Testis (tissue), 2 donors: ENCODE measurements at regions not wholly inside any gene's neighbourhood (a gene's known extent, or its start where the extent isn't known, plus 50 kb on each side); places are given as distances from the start of the nearest gene placed in this dataset.

Source experiments
- DNase-seq: peaks from one replicate; pipeline ENCODE4 v3.0.0-alpha.2; 2019
- H3K27ac ChIP-seq, 2 donors: fragments of 200-600 bp; sonication (generic); one replicate each; pipeline ENCODE4 v1.5.1; 2019
- H3K27me3 ChIP-seq: fragments of 200-600 bp; sonication (generic); one replicate; pipeline ENCODE4 v1.5.1; 2019
- H3K36me3 ChIP-seq: fragments of 200-600 bp; sonication (generic); one replicate; pipeline ENCODE4 v1.5.1; 2017; ENCODE audit warnings: low read depth; ENCODE audit errors: missing control alignments
- H3K4me1 ChIP-seq: fragments of 200-600 bp; sonication (generic); one replicate; pipeline ENCODE4 v1.5.1; 2019
- H3K4me3 ChIP-seq, 2 donors: fragments of 200-600 bp; sonication (generic); one replicate each; pipeline ENCODE4 v1.5.1; 2017 to 2019
- H3K9me3 ChIP-seq: fragments of 200-600 bp; sonication (generic); one replicate; pipeline ENCODE4 v1.5.1; 2017
- CTCF ChIP-seq, 3 experiments: fragments of 450-650 bp in 2 of 3; fragments of 200-600 bp in 1 of 3; sonication (generic) in 1 of 3; IDR thresholded peaks; one replicate each; pipeline ENCODE4 v1.5.1; 2016 to 2019; ENCODE audit warnings: antibody characterized with exemption in 3 of 3, mild to moderate bottlenecking in 2 of 3, moderate library complexity in 1 of 3
- POLR2A ChIP-seq: fragments of 450-650 bp; IDR thresholded peaks from one replicate; pipeline ENCODE4 v1.6.1; 2017; ENCODE audit warnings: antibody characterized with exemption, mild to moderate bottlenecking, moderate library complexity
- WGBS, 2 donors: methylation state at CpG; one replicate each; pipeline ENCODE4 v1.1.5; 2018; 5-methylcytosine and 5-hydroxymethylcytosine counted together
- intact Hi-C: fragments of 100-400 bp; cut with DNase I; formaldehyde crosslinking; loops from one replicate; pipeline ENCODE4 v1.15.1; 2023; ENCODE audit warnings: low total_unique reads

DNA sequence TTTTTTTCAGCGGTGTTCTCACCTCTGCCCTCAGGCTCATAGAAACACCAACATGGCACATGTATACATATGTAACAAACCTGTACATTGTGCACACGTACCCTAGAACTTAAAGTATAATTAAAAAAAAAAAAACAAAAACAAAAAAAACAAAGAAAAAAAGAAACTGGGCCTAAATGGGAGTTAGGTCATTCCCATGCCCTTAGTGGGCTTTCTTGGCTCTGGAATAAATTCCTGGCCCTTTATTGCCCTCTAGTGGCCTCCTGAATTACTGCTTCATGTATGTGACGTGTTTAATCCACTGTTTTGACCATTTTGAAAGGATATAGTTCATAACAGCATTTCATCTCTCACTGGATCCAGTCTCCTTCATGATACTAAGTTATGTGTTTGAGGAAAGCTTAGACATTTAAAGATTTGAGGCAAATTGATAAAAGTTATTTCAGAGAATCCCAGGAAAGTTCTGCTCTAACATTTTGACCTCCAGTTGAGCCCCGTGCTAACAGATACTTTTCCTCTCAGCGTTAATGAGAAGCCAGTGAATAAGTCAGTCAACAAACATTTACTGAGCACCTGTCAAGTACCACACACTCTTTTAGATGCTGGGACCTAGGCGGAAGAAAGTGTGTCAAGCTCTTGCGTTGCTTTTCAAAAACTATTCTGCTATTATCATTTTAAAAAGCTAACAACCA, 54.7 kb upstream of the SYPL1 start:
- H3K27ac ChIP-seq: no peak overlapping the region
- intact Hi-C loops: no loop called here
- no peaks in the 10 kb centered on the region for H3K4me1 ChIP-seq
- H3K9me3 ChIP-seq: no peaks in the 10 kb centered on the region
- H3K4me3 ChIP-seq: no peak overlapping the region
- peak; percentile 70 for DNase-seq
- H3K36me3 ChIP-seq: no peaks in the 10 kb centered on the region
- WGBS, 2 donors: 61 to 68% methylated on average over 7 of the region's 7 CpGs
- no peaks in the 10 kb centered on the region for H3K27me3 ChIP-seq
- TF ChIP-seq CTCF (IDR thresholded peaks at IDR 0.05): peak; percentile 62 to 86 (median 68)
- no peak for TF ChIP-seq POLR2A

GRCh38 chr7:106165337-106165736, 53.2 kb upstream of the SYPL1 start:
- no peak overlapping the region for H3K4me3 ChIP-seq
- no peak overlapping the region for H3K27ac ChIP-seq
- H3K36me3 ChIP-seq: no peaks in the 10 kb centered on the region
- no peaks in the 10 kb centered on the region for H3K27me3 ChIP-seq
- H3K4me1 ChIP-seq: no peaks in the 10 kb centered on the region
- intact Hi-C loops: no loop called here
- TF ChIP-seq CTCF (IDR thresholded peaks at IDR 0.05) (no peak), POLR2A (no peak)
- no peaks in the 10 kb centered on the region for H3K9me3 ChIP-seq
- DNase-seq: no peak
- 77 to 81% methylated on average over 2 of the region's 2 CpGs for WGBS, 2 donors

GRCh38 chr7:106163257-106163656, 51.1 kb upstream of the SYPL1 start:
- Histone ChIP-seq H3K4me3 (no peak overlapping the region), H3K27me3 (no peaks in the 10 kb centered on the region), H3K9me3 (no peaks in the 10 kb centered on the region), H3K4me1 (no peaks in the 10 kb centered on the region), H3K27ac (no peak overlapping the region), H3K36me3 (no peaks in the 10 kb centered on the region)
- no peak for DNase-seq
- intact Hi-C loops: no loop called here
- TF ChIP-seq CTCF (IDR thresholded peaks at IDR 0.05) (no peak), POLR2A (no peak)
